ENCODE measurements at regions not wholly inside any gene's neighbourhood (a gene's known extent, or its start where the extent isn't known, plus 50 kb on each side); places are given as distances from the start of the nearest gene placed in this dataset.

DNA sequence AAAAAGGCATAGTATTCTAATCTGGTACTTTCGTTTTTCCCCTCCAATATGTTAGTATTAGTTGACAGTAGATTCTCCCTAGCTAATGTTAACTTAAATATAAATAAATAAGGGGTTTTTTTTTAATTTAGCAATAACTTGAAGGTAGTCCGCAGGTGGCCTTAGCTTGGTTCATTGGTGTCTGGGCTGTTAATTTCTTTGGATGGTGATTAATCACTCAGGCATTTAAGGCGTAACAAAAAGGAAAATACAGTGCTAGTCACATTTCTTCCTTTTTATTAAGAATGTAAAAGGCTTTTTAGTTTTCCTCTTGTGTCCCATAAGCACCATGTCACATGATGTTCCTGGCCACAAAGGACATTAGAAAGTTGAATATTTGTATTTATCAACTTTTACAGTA is 161.0 kb upstream of the POT1 start:
- no peak for TF ChIP-seq POLR2A (IDR thresholded peaks at IDR 0.05)
- TF ChIP-seq CTCF (IDR thresholded peaks at IDR 0.05): no peak
